ENCODE measurements at regions not wholly inside any gene's neighbourhood (a gene's known extent, or its start where the extent isn't known, plus 50 kb on each side); places are given as distances from the start of the nearest gene placed in this dataset.

DNA sequence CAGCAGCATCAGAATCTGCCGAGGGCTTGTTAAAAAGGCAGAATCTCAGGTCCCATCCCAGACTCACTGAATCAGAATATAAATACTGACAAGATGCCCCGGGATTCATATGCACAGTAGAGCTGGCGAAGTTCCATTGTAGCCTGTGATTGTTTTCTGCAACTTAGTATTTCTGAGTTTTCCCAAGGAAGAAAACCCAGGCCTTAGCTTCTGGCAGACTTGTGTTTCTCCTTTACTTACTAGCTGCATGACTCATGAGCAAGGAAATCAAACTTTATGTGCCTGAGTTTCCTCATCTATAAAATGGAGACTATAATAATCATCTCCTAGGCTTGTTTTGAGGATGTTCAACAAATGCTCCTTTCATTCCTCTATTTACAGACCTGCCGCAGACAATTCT lies 278.5 kb upstream of the PLEKHG7 start:
- no peak overlapping the region for H3K27ac ChIP-seq

GRCh38 chr12:92421701-92422100 lies 276.1 kb upstream of the BTG1 start:
- no peaks in the 10 kb centered on the region for H3K36me3 ChIP-seq (ENCODE audit: insufficient read depth, low read length)
- no peak for DNase-seq (ENCODE audit: low read depth, low spot score)
- no peak overlapping the region for H3K9ac ChIP-seq (ENCODE audit: insufficient read length)
- H3K4me3 ChIP-seq: no peak overlapping the region
- TF ChIP-seq FOXP2 (optimal IDR thresholded peaks at IDR 0.05; ENCODE audit: control extremely low read depth, extremely low read length, insufficient read depth): no peak
- TF ChIP-seq EZH2 (IDR thresholded peaks at IDR 0.05): no peak
- no peak for TF ChIP-seq POLR2AphosphoS5 (IDR thresholded peaks at IDR 0.05; ENCODE audit: borderline replicate concordance, low read depth, low read length)
- no peaks in the 10 kb centered on the region for H3K9me3 ChIP-seq (ENCODE audit: low read depth, low read length)
- no peak overlapping the region for H3K27ac ChIP-seq

More for the DNA sequence above, 278.5 kb upstream of the PLEKHG7 start:
- H3K9ac ChIP-seq (ENCODE audit: insufficient read length): no peak overlapping the region
- DNase-seq (ENCODE audit: low read depth, low spot score): no peak
- no peaks in the 10 kb centered on the region for H3K36me3 ChIP-seq (ENCODE audit: insufficient read depth, low read length)
- no peak overlapping the region for H3K4me3 ChIP-seq
- H3K9me3 ChIP-seq (ENCODE audit: low read depth, low read length): no peaks in the 10 kb centered on the region
- TF ChIP-seq FOXP2 (optimal IDR thresholded peaks at IDR 0.05; ENCODE audit: control extremely low read depth, extremely low read length, insufficient read depth): no peak
- TF ChIP-seq POLR2AphosphoS5 (IDR thresholded peaks at IDR 0.05; ENCODE audit: borderline replicate concordance, low read depth, low read length): no peak
- TF ChIP-seq EZH2 (IDR thresholded peaks at IDR 0.05): no peak

DNA sequence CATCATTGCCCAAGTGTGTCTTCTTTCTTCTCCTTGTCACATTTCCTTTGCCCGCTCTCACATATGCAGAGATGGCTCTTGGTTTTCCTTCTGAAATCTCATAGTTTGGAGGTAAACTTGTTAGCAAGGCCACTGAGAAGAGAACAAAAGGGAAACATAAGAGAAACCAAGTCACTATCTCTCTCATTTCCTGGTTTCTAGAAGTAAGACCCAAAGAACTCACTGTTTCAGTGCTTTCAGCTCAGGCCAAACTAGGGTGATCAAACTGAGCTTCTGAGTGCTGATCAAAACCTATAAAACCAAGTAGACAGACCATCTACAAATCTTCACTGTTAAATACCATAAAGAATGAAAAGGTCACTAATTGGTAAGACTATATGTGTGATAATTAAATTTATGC lies 275.4 kb upstream of the BTG1 start:
- no peaks in the 10 kb centered on the region for H3K36me3 ChIP-seq (ENCODE audit: insufficient read depth, low read length)
- H3K27ac ChIP-seq: no peak overlapping the region
- no peak for TF ChIP-seq POLR2AphosphoS5 (IDR thresholded peaks at IDR 0.05; ENCODE audit: borderline replicate concordance, low read depth, low read length)
- no peak for TF ChIP-seq FOXP2 (optimal IDR thresholded peaks at IDR 0.05; ENCODE audit: control extremely low read depth, extremely low read length, insufficient read depth)
- TF ChIP-seq EZH2 (IDR thresholded peaks at IDR 0.05): no peak
- DNase-seq (ENCODE audit: low read depth, low spot score): no peak
- no peaks in the 10 kb centered on the region for H3K9me3 ChIP-seq (ENCODE audit: low read depth, low read length)
- no peak overlapping the region for H3K4me3 ChIP-seq
- H3K9ac ChIP-seq (ENCODE audit: insufficient read length): no peak overlapping the region

DNA sequence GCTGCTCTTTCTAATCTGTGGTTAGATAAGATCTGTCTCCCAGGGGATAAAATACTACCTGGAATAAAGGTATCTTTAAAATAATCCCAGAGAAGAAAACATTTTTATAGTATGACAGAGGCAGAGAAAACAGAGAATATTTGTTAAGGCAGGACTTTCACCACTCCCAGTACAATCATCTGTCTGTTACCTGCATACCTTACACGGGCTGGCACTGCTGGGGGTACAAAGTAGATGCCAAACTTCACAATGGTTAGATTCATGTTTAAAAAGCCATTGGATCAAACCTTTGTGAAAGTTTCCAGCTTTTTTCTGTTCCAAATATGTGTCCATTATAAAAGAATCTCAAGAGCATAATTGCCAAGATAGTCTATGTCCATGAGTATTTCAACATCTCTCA lies 273.6 kb upstream of the BTG1 start:
- Histone ChIP-seq H3K9me3 (ENCODE audit: low read depth, low read length) (no peaks in the 10 kb centered on the region), H3K27ac (no peak overlapping the region), H3K4me3 (no peak overlapping the region), H3K9ac (ENCODE audit: insufficient read length) (no peak overlapping the region), H3K36me3 (ENCODE audit: insufficient read depth, low read length) (no peaks in the 10 kb centered on the region)
- no peak for DNase-seq (ENCODE audit: low read depth, low spot score)
- no peak for TF ChIP-seq EZH2 (IDR thresholded peaks at IDR 0.05)
- no peak for TF ChIP-seq POLR2AphosphoS5 (IDR thresholded peaks at IDR 0.05; ENCODE audit: borderline replicate concordance, low read depth, low read length)
- no peak for TF ChIP-seq FOXP2 (optimal IDR thresholded peaks at IDR 0.05; ENCODE audit: control extremely low read depth, extremely low read length, insufficient read depth)

DNA sequence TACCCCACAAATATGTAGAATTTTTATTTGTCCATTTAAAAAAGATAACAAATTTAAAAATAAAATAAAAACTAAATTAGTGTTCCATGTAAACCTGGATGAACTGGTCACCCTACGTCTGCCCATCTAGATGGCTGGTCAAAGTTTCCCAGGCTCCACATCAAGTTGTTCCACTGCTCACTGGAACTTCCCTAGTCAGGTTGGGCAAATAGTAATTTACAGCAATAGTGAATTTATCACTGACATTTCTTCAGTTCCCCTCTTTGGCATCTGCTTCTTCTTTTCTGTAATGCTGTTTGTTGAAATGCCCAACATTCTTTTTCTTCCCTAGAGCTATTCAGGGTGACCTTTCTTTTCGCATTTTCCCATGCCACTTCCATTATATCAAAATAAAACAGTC lies 272.7 kb upstream of the BTG1 start:
- Histone ChIP-seq H3K4me3 (no peak overlapping the region), H3K9ac (ENCODE audit: insufficient read length) (no peak overlapping the region), H3K36me3 (ENCODE audit: insufficient read depth, low read length) (no peaks in the 10 kb centered on the region), H3K27ac (no peak overlapping the region), H3K9me3 (ENCODE audit: low read depth, low read length) (no peaks in the 10 kb centered on the region)
- TF ChIP-seq POLR2AphosphoS5 (IDR thresholded peaks at IDR 0.05; ENCODE audit: borderline replicate concordance, low read depth, low read length) (no peak), FOXP2 (optimal IDR thresholded peaks at IDR 0.05; ENCODE audit: control extremely low read depth, extremely low read length, insufficient read depth) (no peak), EZH2 (IDR thresholded peaks at IDR 0.05) (no peak)
- no peak for DNase-seq (ENCODE audit: low read depth, low spot score)

GRCh38 chr12:92417373-92417772 lies 271.7 kb upstream of the BTG1 start:
- Histone ChIP-seq H3K36me3 (ENCODE audit: insufficient read depth, low read length) (no peaks in the 10 kb centered on the region), H3K9ac (ENCODE audit: insufficient read length) (no peak overlapping the region), H3K27ac (no peak overlapping the region), H3K9me3 (ENCODE audit: low read depth, low read length) (no peaks in the 10 kb centered on the region), H3K4me3 (no peak overlapping the region)
- TF ChIP-seq POLR2AphosphoS5 (IDR thresholded peaks at IDR 0.05; ENCODE audit: borderline replicate concordance, low read depth, low read length): no peak
- DNase-seq (ENCODE audit: low read depth, low spot score): no peak

DNA sequence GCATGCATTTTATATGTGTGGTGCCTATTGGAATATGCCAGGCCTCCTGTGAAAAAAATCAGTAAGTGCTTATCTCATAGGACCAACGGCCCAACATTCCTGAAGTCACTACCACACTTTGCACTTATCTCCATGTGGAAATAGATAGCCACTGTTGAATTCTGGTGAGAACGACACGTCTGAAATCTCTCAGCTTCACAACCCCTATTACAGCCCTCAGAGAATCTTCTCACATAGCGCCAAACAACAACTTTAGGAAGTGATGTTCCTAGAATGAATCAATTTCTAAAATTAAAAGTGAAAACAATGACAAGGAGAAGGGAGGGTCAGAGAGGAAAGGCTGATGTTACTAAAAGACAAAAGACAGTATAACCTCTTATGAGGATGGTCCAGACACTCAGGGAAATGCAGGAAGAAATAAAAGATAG lies 270.8 kb upstream of the BTG1 start:
- H3K9me3 ChIP-seq (ENCODE audit: low read depth, low read length): no peaks in the 10 kb centered on the region
- H3K27ac ChIP-seq: no peak overlapping the region
- H3K36me3 ChIP-seq (ENCODE audit: insufficient read depth, low read length): no peaks in the 10 kb centered on the region
- DNase-seq (ENCODE audit: low read depth, low spot score): no peak
- TF ChIP-seq FOXP2 (optimal IDR thresholded peaks at IDR 0.05; ENCODE audit: control extremely low read depth, extremely low read length, insufficient read depth): no peak
- TF ChIP-seq EZH2 (IDR thresholded peaks at IDR 0.05): no peak
- no peak for TF ChIP-seq POLR2AphosphoS5 (IDR thresholded peaks at IDR 0.05; ENCODE audit: borderline replicate concordance, low read depth, low read length)
- H3K4me3 ChIP-seq: no peak overlapping the region
- no peak overlapping the region for H3K9ac ChIP-seq (ENCODE audit: insufficient read length)

DNA sequence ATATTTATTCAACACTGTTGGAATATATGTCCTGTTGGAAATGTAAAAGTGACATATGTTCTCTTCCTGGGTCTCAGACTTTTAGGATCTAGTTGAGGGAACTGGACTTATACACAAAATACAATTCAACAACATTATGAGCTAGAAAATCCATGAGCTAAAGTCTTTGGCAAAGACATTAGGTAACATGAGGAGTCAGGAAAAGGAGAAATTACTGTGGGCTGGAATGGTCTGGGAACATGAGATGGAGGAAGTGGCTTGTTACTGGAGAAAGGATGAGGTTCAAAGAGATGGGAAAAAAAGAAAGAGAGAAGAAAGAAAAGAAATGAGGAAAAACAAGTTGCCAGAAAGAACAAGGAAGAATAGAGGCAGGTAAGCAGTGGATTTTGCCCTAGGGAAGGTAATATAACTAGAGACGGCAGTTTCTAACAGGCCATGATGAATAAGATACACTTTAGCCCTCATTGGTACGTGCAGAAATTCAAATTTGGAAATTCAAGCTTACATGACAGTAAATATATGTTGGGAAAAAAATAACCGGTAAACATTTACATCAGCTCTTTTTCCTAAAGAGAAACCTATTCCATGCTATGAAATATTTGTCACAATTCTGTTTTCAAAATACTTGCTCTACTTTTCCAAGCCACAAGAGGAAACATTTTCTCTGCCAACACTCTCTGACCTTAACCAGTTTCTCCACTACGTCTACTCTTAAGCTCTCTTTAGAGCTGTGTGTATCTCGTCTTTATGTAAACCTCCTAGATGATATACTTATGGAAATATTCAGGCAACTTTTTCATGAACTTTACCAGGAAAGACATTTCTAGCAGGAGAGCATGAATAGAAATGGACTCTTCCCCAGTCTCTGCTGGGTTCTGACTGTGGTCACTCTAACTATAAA lies 268.8 kb upstream of the BTG1 start:
- no peak for DNase-seq (ENCODE audit: low read depth, low spot score)
- Histone ChIP-seq H3K9me3 (ENCODE audit: low read depth, low read length) (no peaks in the 10 kb centered on the region), H3K9ac (ENCODE audit: insufficient read length) (no peak overlapping the region), H3K36me3 (ENCODE audit: insufficient read depth, low read length) (no peaks in the 10 kb centered on the region), H3K4me3 (no peak overlapping the region), H3K27ac (no peak overlapping the region)
- no peak for TF ChIP-seq FOXP2 (optimal IDR thresholded peaks at IDR 0.05; ENCODE audit: control extremely low read depth, extremely low read length, insufficient read depth)
- TF ChIP-seq POLR2AphosphoS5 (IDR thresholded peaks at IDR 0.05; ENCODE audit: borderline replicate concordance, low read depth, low read length): no peak
- TF ChIP-seq EZH2 (IDR thresholded peaks at IDR 0.05): no peak

DNA sequence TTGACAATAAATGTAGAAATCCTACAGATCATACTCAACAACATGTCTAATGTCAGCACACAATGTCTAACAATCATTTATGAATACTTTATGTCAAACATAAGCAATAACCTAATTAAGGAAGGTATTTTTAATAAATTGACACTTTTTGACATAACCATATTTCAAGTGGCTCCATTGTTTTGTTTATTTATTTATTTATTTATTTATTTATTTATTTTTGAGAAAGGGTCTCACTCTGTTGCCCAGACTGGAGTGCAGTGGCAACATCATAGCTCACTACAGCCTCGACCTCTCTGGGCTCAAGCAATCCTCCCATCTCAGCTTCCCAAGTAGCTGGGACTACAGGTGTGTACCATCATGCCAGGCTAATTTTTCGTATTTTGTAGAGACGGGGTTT lies 267.6 kb upstream of the BTG1 start:
- Histone ChIP-seq H3K4me3 (no peak overlapping the region), H3K36me3 (ENCODE audit: insufficient read depth, low read length) (no peaks in the 10 kb centered on the region), H3K9me3 (ENCODE audit: low read depth, low read length) (no peaks in the 10 kb centered on the region), H3K9ac (ENCODE audit: insufficient read length) (no peak overlapping the region), H3K27ac (no peak overlapping the region)
- TF ChIP-seq FOXP2 (optimal IDR thresholded peaks at IDR 0.05; ENCODE audit: control extremely low read depth, extremely low read length, insufficient read depth): no peak
- TF ChIP-seq EZH2 (IDR thresholded peaks at IDR 0.05): no peak
- no peak for TF ChIP-seq POLR2AphosphoS5 (IDR thresholded peaks at IDR 0.05; ENCODE audit: borderline replicate concordance, low read depth, low read length)
- DNase-seq (ENCODE audit: low read depth, low spot score): no peak
